ENCODE measurements at regions not wholly inside any gene's neighbourhood (a gene's known extent, or its start where the extent isn't known, plus 50 kb on each side); places are given as distances from the start of the nearest gene placed in this dataset.

- no peak for DNase-seq (ENCODE audit: low read depth, low spot score)
Measured at GRCh38 chr21:41076064-41076463, 91.9 kb upstream of the BACE2 start.

- DNase-seq (ENCODE audit: low read depth, low spot score), result no peak
Measured at GRCh38 chr21:41079159-41079558, 88.8 kb upstream of the BACE2 start.

GRCh38 chr21:41080485-41081121 is 87.4 kb upstream of the BACE2 start:
- no peak for DNase-seq (ENCODE audit: low read depth, low spot score)

- no peak for DNase-seq (ENCODE audit: low read depth, low spot score)
Measured at GRCh38 chr21:41086569-41086968, 81.4 kb upstream of the BACE2 start.

DNA sequence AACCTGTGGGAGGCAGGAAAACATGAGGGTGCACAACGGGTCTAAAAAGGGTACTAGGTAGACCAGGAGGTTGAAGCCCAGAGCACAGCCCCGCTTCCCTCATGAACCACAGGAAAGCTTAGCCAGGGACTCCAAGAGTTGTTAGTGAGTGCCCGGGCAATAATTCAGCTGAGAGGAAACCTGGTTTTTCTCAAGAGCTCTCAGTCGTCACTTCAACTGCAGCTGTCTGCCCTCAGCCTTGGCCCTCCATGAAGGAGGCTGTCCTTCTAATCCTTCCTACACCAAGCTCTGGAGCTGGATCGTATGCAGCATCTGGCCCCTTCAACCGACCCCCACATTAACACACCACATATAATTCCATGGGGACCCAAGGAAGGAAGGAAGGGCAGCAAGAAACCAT is 77.0 kb upstream of the BACE2 start:
- no peak for DNase-seq (ENCODE audit: low read depth, low spot score)

- DNase-seq (ENCODE audit: low read depth, low spot score), result no peak
Measured at GRCh38 chr21:41091616-41092015, 76.3 kb upstream of the BACE2 start.

GRCh38 chr21:41092312-41092711 is 75.6 kb upstream of the BACE2 start:
- DNase-seq (ENCODE audit: low read depth, low spot score), result no peak

GRCh38 chr21:41095983-41096382 is 72.0 kb upstream of the BACE2 start:
- DNase-seq (ENCODE audit: low read depth, low spot score), result no peak

DNA sequence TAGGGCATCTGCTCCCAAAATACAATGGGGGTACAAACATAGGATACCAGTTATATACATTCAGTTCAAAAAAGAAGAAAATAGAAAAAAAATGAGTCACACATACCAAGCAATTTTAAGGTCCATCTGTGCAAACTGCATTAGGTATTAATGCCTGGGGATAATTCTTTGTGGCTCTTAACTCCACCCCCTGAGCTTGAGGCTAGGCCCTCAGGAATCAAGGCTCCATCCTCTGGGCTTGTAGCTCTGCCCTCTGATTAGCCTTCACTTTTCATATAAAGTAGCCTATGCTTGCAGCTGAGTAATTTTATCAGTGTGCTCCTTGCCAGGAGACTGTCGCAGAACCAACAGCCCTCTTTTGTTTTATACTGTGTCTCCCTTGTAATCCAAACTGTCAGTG is 69.9 kb upstream of the BACE2 start:
- DNase-seq (ENCODE audit: low read depth, low spot score), result no peak

- DNase-seq (ENCODE audit: low read depth, low spot score), result no peak
Measured at GRCh38 chr21:41098481-41099042, 69.4 kb upstream of the BACE2 start.

DNA sequence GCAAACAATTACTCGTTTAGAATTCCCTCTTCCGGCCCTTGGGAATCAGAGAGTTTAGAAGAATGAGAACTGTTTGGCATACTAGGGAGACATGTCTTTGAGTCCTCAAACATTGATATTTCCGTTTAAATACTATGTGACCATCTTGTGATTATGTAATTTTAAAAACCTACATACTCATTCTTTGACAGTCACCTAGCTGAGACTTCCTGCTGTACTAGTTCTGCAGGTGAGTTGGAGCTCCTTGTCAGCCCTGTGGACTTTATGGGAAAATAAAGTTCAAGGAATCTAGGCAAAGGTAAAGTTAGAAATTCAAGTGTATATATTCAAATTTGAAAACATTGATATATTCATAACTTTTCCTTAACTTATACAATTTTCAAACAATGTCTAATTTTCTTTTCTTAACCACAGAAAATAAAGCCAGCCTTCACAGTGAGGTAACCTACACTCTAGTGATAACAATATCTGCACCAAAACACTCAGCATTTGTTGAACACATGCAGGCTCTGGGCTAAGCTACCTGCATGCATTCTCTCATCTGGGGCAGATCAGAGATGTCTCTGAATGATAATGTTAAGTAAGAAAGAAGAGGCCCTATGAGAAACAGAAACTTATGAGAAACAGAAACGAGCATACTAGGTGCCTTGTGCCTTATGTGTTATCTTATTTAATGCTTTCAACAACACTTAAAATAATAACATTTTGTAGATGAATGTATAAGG is 67.0 kb upstream of the BACE2 start:
- no peak for DNase-seq (ENCODE audit: low read depth, low spot score)

DNA sequence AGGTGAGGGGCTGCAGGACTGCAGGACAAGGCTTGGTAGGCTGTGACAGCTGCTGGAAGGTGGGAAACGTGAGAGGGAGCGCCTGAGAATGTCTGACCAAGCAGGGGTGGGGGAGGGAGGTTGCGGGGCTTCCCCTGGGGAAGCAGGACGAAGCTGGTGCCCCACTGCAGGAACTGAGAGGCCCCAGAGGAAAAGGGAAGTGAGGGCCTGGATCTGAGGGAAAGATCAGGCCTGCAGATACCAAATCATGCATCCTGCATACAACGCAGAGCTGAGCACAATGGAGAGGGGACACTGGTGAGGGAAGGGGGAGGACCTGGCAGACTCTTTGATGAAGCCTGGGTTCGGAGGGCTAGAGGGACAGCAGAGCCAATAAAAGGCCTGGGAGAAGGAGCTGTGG is 65.7 kb upstream of the BACE2 start:
- DNase-seq (ENCODE audit: low read depth, low spot score), result no peak

DNA sequence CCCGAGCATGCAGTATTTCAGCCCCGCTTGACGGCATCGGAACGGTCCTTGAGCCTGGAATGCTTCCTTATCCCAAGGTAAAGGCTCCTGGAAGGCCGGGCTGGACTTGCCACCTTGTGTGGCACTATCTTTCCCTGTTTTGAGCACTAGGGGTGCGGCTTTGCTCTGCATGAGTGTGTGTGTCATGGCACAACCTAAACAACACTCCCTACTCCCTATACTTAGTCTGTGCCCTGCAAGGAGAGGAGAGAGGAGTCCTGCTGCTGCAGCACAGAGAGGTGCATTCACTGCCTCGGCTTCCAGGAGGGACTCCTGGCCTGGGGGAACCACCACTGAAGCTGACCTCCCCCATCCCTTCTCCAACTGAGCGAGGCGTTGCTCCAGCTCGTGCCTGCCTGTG is 60.4 kb upstream of the BACE2 start:
- no peak for DNase-seq (ENCODE audit: low read depth, low spot score)

DNA sequence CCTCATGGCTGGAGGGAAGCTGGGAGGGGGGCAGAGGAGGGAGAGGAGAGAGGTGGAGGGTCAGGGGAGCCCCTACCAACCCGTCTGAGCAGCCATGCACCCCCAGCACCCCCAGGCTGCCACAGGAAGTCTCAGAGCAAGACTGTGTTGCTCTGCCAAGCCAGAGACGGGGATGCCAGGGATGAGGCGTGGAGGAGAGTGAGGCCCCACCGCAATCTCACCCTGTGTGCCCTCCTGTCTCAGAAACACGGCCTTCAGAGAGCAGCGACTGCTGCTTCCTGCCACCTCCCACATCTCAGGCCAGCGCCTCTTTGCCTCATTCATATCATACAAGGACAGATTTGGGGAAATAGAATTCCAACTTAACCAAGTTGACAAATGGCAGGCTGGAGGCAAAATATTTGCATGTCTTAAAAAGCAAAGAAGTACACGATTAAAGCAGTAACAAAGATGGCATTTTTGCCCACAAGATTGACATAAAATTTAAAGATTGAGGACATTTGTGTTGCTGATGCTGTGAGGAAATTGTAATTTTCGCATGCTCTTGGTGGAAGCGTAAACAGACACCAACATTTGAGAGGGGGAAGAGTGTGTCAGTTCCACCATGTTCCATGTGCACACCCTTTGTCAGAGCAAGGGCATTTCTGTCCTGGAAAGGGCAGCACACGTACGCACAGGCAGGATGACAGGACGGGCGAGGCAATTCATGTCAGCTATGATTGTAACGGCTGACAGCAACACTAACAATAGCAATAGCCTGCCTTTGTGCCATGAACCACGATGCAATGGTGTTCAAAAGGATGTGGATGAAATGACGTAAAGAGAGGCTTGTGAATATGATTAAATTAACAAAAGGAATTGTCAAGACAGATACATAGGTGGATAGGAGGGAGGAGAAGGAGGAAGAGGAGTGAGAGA is 59.0 kb upstream of the BACE2 start:
- no peak for DNase-seq (ENCODE audit: low read depth, low spot score)

DNA sequence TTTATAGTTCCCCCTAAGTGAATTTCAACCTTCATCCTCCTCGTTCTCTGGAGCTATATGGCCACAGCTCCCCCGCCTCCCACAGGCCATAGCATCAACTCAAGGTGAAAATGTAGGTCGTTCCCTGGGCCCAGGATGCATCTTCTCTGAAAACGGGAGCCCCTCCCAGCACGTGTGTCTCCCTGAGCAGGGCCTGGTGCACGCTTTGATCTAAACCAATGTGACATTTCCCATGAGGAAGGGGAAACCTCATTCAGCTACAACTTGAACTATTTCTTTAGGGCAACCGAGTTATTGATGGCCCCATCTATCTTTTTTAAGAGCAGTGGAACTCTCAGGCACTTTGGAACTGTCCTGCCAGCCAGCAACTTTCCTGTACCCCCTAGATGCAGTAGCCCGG is 57.8 kb upstream of the BACE2 start:
- DNase-seq (ENCODE audit: low read depth, low spot score), result no peak

DNA sequence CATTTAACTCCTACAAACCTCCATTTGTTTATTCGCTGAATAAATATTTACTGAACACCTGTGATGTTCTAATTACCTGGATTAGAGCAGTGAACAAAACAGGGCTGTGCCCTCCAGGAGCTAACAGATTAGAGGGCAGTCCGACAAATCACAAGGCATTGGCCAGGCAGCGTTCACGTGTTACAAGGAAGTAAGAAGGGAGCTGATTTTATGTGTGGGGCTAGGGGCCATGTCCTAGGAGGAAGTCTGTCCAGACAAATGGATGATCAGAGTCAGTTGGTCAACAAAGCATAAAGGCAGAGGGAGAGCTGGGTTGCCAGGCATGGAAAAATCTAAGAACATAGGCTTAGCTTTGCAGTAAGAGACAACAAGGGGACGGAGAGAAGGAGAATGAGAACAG is 57.3 kb upstream of the BACE2 start:
- DNase-seq (ENCODE audit: low read depth, low spot score), result no peak

- DNase-seq (ENCODE audit: low read depth, low spot score), result no peak
Measured at GRCh38 chr21:41111681-41112080, 56.3 kb upstream of the BACE2 start.

- no peak for DNase-seq (ENCODE audit: low read depth, low spot score)
Measured at GRCh38 chr21:41112740-41113692, 54.9 kb upstream of the BACE2 start.

DNA sequence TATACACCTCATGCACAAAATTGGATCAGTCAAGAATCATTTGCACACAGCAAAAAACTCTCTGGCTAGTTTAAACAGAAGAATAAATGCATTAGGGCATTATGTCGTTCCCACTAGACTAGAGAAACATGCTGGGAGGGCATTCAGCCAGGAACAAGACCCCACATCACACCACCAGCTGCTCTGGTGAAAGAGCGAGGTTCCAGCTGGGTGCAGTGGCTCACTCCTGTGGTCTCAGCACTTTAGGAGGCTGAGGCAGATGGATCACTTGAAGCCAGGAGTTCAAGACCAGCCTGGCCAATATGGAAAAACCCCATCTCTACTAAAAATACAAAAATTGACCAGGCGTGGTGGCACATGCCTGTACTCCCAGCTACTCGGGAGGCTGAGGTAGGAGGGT is 52.1 kb upstream of the BACE2 start:
- no peak for DNase-seq (ENCODE audit: low read depth, low spot score)

Data from activated CD4-positive, CD25-positive, alpha-beta regulatory T cell treated with anti-CD3 and anti-CD28 coated beads, Interleukin-2, amount 50 U/mL, for 16 hours (primary cell).